HK-2 (cell line): ENCODE measurements at regions not wholly inside any gene's neighbourhood (a gene's known extent, or its start where the extent isn't known, plus 50 kb on each side); places are given as distances from the start of the nearest gene placed in this dataset.
A peak's percentile ranks its signal among the peaks of the same experiment; 100 is the strongest.
"Not testable (repeated sequence)": the region's sequence is repeated elsewhere in the genome, so short reads cannot be mapped to it uniquely, and the experiment has no call there.

Experiments
- DNase-seq: peaks from one replicate; pipeline ENCODE4 v3.0.0-alpha.2; 2018; ENCODE audit not compliant: unreplicated experiment

DNA sequence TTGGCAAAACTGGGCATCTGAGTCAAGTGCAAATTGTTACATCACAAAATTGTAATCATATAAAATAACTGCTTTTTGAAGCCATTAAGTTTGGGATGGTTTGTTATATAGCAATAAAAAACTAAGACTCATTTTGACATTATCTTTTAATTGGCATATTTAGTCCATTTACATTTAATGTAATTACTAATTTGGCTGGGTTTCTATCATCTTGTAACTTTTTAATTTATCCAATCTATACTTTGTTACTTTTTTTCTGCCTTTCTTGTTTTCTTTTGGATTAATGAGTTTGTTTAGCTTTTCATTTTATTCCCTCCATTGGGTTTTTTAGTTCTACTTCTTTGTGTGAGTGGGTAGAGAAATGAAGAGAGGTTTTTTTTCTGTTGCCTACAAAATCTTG lies 76.3 kb downstream of the DRAM2 start:
- no peak for DNase-seq

DNA sequence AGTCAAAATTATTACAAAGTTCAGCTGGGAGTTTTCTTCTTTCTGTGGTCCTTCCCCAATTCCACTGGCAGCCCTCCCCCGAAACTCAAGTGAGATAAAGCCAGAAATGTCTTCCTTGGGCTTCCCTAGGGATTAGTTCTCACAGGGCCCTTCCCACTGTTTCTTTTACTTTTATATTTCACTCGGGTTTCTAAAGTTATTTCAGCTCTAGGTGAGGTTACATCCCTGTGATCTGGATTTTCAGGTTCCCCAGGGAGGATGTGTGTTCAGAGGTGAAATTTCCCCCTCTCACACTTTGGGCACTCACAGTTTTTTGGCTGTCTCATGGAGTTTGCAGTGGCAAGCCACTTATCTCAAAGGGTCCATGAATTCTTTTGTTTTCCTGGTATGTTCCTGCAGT lies 77.3 kb downstream of the DRAM2 start:
- DNase-seq: no peak

DNA sequence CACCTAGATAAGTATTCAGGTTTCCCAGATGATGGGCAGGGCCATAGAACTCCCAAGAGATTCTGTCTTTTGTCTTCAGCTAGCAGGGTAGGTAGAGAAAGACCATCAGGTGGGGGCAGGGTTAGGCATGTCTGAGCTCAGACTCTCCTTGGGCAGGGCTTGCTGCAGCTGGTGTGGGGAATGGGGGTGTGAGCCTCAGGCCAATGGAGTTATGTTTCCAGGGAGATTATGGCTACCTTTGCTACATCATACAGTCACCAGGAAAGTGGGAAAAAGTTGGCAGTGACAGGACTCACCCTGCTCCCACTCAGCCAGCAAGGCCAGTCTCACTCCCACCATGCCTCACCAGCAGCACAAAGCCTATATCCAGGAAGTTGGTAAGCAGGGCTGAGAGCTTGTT lies 77.8 kb downstream of the DRAM2 start:
- no peak for DNase-seq

DNA sequence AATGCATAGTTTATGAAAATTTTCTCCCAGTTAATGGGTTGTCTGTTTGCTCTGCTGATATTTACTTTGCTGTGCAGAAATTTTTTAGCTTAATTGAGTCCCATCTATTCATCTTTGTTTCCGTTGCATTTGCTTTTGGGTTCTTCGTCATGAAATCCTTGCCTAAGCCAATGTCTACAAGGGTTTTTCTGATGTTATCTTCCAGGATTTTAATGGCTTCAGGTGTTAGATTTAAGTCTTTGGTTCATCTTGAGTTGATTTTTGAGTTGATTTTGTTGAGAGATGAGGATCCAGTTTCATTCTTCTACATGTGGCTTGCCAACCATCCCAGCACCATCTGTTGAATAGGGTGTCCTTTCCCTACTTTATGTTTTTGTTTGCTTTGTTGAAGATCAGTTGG lies 85.2 kb downstream of the DRAM2 start:
- DNase-seq: no peak

DNA sequence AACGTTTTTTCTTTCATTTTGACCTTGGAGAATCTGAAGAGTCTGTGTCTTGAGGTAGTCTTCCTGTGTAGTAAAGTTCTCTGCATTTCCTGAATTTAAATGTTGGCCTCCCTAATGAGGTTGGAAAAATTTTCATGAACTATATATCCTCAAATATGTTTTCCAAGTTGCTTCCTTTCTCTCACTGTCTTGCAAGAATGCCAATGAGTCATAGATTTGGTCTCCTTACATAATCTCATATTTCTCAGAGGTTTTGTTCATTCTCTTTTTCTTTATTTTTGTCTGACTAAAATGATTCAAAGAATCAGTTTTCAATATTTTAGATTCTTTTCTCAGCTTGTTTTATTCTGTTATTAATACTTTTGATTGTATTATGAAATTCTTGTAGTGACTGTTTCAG lies 87.6 kb downstream of the DRAM2 start:
- DNase-seq: no peak

DNA sequence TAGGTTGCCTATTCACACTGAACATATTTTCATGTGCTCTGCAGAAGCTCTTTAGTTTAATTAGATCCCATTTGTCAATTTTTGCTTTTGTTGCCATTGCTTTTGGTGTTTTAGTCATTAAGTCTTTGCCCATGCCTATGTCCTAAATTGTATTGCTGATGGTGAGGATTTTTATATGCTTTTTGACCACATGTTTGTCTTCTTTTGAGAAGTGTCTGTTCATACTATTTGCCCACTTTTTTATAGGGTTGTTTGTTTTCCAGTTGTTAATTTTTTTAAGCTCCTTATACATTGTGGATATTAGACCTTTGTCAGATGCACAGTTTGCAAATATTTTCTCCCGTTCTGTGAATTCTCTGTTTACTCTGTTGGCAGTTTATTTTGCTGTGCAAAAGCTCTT lies 84.5 kb upstream of the LRIF1 start:
- not testable (repeated sequence) for DNase-seq

DNA sequence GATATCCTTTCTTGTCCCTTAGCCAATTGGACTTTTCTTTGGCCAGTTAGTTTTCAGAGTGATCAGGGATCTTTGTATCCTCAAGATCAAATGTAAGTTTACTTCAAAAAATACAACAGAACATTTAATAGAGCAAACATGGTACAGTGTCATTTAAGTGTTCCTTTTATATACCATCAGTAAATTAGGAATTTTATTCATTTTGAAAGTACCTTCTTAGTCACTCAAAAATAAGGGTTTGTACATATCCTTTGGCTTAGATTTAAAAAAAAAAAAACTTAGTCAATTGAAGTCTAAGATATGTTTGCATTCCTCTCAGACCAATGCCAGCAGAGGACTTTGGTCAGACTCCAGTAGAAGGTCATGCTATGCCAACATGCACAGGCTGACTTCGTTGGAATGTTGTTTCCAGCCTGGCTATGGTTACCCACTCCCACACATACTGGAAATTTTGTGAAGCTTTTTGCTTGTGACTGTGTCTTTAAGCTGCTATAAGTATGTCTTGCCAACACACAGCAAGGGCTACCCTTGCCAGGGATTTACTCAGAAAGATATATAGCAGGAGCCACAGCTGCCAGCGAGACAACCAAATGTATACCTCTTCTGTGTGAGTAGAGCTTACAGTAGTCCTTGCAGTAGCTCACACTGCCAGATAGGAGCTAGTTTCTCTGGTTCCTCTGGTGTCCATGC lies 81.5 kb upstream of the LRIF1 start:
- no peak for DNase-seq

DNA sequence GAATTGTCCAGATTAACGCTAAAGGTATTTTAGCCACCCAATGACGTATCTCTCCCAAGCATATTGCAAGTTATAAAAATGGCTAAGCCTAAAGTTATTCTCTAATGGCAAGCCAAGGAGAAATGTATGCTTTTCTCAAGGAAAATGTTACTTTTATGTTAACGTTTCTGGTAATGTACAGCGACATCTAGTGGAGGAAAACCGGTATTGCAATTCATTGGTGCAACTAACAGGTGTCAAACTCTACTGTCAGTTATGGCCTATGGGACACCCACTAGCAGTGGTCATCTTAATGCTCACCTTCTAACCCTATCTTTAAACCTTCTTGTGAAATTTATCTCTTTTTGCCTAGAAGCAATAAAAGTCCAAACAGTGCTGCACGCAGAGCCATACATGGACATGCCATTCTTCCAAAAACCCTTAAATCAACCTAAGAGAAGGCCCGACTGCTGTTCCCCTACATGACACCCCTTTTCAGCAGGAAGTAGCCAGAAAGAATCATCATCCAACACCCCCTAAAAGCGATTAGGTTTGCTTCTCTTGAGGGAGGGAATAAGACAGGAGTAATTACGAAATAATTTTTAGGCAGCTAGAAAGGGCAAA lies 68.7 kb upstream of the LRIF1 start:
- peak; percentile 7 for DNase-seq

DNA sequence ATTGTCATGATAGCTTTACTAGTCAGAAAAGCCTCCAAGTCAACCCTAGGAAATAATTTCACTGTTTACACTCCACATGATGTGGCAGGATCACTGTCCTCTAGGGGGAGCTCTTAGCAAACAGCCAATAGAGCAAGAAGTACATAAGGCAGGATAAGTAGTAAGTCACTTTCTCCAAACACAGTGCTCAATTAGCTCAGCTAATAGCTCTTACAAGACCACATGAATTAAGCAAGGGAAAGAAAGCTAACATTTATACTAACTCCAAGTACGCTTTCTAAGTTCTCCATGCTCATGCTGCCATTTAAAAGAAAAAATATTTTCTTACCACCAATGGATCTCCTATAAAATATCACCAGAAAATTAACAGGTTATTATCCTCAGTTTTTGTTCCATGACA lies 66.9 kb upstream of the LRIF1 start:
- DNase-seq: peak; percentile 30

DNA sequence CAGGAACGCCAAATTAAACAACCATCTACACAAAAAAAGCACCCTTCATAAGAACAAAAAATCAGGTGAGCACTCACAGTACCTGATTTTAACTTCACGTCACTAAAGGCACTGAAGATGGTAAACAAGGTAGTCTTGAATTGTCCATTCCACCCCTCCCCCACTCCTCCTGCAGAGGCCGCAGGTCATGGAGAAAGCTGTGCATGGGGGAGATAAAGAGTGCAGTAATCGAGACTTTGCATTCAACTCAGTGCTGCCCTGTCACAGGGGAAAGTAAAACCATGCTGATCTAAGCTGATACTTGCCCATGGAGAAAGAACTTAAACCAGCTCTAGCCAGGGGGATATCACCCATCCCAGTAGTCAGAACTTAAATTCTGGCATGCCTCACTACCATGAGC lies 61.4 kb upstream of the LRIF1 start:
- DNase-seq: no peak

DNA sequence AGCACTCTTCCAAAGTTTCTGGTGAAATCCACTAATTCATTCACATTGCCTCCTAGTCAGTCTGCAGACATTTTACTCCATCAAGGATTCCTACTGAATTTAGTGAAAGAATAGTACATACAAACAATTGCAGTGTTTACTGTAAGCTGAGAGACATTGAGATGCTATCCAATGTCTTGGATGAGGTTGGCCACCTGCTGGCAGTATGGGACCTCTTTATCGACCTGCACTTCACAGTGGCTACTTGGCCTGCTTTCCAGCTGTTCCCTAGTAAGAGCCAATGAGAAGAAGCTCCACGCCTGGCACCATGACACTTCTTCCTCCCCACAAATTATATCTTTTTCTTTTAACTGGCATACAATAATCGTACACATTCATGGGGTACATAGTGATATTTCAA lies 51.5 kb upstream of the LRIF1 start:
- no peak for DNase-seq
